DND-41 (cell line): ENCODE measurements at regions not wholly inside any gene's neighbourhood (a gene's known extent, or its start where the extent isn't known, plus 50 kb on each side); places are given as distances from the start of the nearest gene placed in this dataset.

Source experiments
- ATAC-seq: fragments of 200-7000 bp; cut with Tn5 transposase; 3 replicates; pipeline ENCODE4 v1.9.1; 2021; ENCODE audit warnings: low read depth; ENCODE audit not compliant: insufficient read depth
- DNase-seq: peaks from one replicate; pipeline ENCODE4 v3.0.0-alpha.2; 2020
- H2AFZ ChIP-seq: 2 replicates; pipeline ENCODE4 v1.6.0; 2012; ENCODE audit warnings: low read depth, low read length
- H3K27ac ChIP-seq: 2 replicates; pipeline ENCODE4 v1.5.1; 2012; ENCODE audit warnings: low read length, inconsistent platforms
- H3K27me3 ChIP-seq: fragments of 200-600 bp; sonication (generic); 2 replicates; pipeline ENCODE4 v1.6.0; 2012; ENCODE audit warnings: low read length, mild to moderate bottlenecking, inconsistent platforms; ENCODE audit not compliant: insufficient read depth, poor library complexity
- H3K36me3 ChIP-seq: 2 replicates; pipeline ENCODE4 v1.5.1; 2012; ENCODE audit warnings: low read length, inconsistent platforms; ENCODE audit not compliant: insufficient read depth
- H3K4me1 ChIP-seq: 2 replicates; pipeline ENCODE4 v1.5.1; 2012; ENCODE audit warnings: mild to moderate bottlenecking, low read length; ENCODE audit not compliant: insufficient read depth
- H3K4me2 ChIP-seq: 2 replicates; pipeline ENCODE4 v1.6.0; 2012; ENCODE audit warnings: mild to moderate bottlenecking, moderate library complexity, low read length, inconsistent platforms; ENCODE audit not compliant: insufficient read depth
- H3K4me3 ChIP-seq, 2 experiments: fragments of 200-600 bp in 1 of 2; shearing (Covaris generic) in 1 of 2; 2 replicates each; pipeline ENCODE4 v1.5.1; 2012 to 2016; ENCODE audit warnings: inconsistent platforms in 2 of 2, low read length in 2 of 2, mild to moderate bottlenecking in 2 of 2, low read depth in 1 of 2, moderate library complexity in 1 of 2
- H3K79me2 ChIP-seq: 2 replicates; pipeline ENCODE4 v1.6.0; 2012; ENCODE audit warnings: low read length, inconsistent platforms; ENCODE audit not compliant: insufficient read depth
- H3K9ac ChIP-seq: 2 replicates; pipeline ENCODE4 v1.6.0; 2012; ENCODE audit warnings: low read depth, mild to moderate bottlenecking, inconsistent platforms, low read length, moderate library complexity
- H3K9me3 ChIP-seq: 2 replicates; pipeline ENCODE4 v1.5.1; 2012; ENCODE audit warnings: low read length, moderate library complexity, mild to moderate bottlenecking, inconsistent platforms; ENCODE audit not compliant: insufficient read depth, severe bottlenecking
- H4K20me1 ChIP-seq: 2 replicates; pipeline ENCODE4 v1.6.0; 2012; ENCODE audit warnings: low read length; ENCODE audit not compliant: insufficient read depth
- CTCF ChIP-seq: IDR thresholded peaks from 2 replicates; pipeline ENCODE4 v1.5.1; 2012; ENCODE audit warnings: borderline replicate concordance, low read length, moderate library complexity, mild to moderate bottlenecking; ENCODE audit not compliant: poor library complexity, severe bottlenecking; ENCODE audit errors: extremely low read depth
- EZH2 ChIP-seq: IDR thresholded peaks from 3 replicates; pipeline ENCODE4 v1.6.1; 2012; ENCODE audit warnings: borderline replicate concordance, low read depth, mild to moderate bottlenecking, moderate library complexity, low read length, inconsistent platforms; ENCODE audit not compliant: severe bottlenecking

GRCh38 chr15:70147778-70148177 lies 50.1 kb upstream of the TLE3 start:
- Histone ChIP-seq H3K4me1 (no peaks in the 10 kb centered on the region), H3K9ac (no peak overlapping the region), H3K79me2 (no peaks in the 10 kb centered on the region), H3K27ac (no peak overlapping the region), H3K36me3 (no peaks in the 10 kb centered on the region), H2AFZ (no peak overlapping the region), H3K27me3 (peaks cover 4% of the 10 kb centered on the region), H3K4me2 (no peak overlapping the region), H4K20me1 (no peaks in the 10 kb centered on the region), H3K9me3 (no peaks in the 10 kb centered on the region), H3K4me3 (no peak overlapping the region)
- ATAC-seq (no peak), DNase-seq (no peak)
- no peak for TF ChIP-seq CTCF
- TF ChIP-seq EZH2: no peak
